ENCODE measurements at regions not wholly inside any gene's neighbourhood (a gene's known extent, or its start where the extent isn't known, plus 50 kb on each side); places are given as distances from the start of the nearest gene placed in this dataset.

- H3K27me3 ChIP-seq (ENCODE audit: low read depth, low read length): no peaks in the 10 kb centered on the region
- no peaks in the 10 kb centered on the region for H4K20me1 ChIP-seq (ENCODE audit: insufficient read depth, low read length)
- no peaks in the 10 kb centered on the region for H3K4me1 ChIP-seq (ENCODE audit: low read length)
- H3K79me2 ChIP-seq (ENCODE audit: low read length): no peaks in the 10 kb centered on the region
- no peaks in the 10 kb centered on the region for H3K36me3 ChIP-seq (replicated peaks; ENCODE audit: low read depth, low read length)
- TF ChIP-seq EZH2phosphoT487 (IDR thresholded peaks at IDR 0.05; ENCODE audit: low read depth): no peak
- TF ChIP-seq CTCF (IDR thresholded peaks at IDR 0.05; ENCODE audit: low read depth, low read length): no peak
- no peak overlapping the region for H3K27ac ChIP-seq (ENCODE audit: low read length)
- no peak overlapping the region for H2AFZ ChIP-seq (ENCODE audit: low read depth, low read length)
- no peak overlapping the region for H3K4me2 ChIP-seq (ENCODE audit: low read length)
- H3K9me3 ChIP-seq (ENCODE audit: insufficient read depth, low read length): no peaks in the 10 kb centered on the region
- H3K9ac ChIP-seq (ENCODE audit: low read length): no peak overlapping the region
- H3K4me3 ChIP-seq (ENCODE audit: low read length): no peak overlapping the region
Observed at GRCh38 chr4:11739992-11740391, 311.3 kb upstream of the HS3ST1 start.

GRCh38 chr4:11736978-11737377, 308.3 kb upstream of the HS3ST1 start:
- TF ChIP-seq CTCF (IDR thresholded peaks at IDR 0.05; ENCODE audit: low read depth, low read length) (no peak), EZH2phosphoT487 (IDR thresholded peaks at IDR 0.05; ENCODE audit: low read depth) (no peak)
- H2AFZ ChIP-seq (ENCODE audit: low read depth, low read length): no peak overlapping the region
- H3K4me2 ChIP-seq (ENCODE audit: low read length): no peak overlapping the region
- H3K27ac ChIP-seq (ENCODE audit: low read length): no peak overlapping the region
- H4K20me1 ChIP-seq (ENCODE audit: insufficient read depth, low read length): no peaks in the 10 kb centered on the region
- H3K4me3 ChIP-seq (ENCODE audit: low read length): no peak overlapping the region
- no peaks in the 10 kb centered on the region for H3K9me3 ChIP-seq (ENCODE audit: insufficient read depth, low read length)
- no peaks in the 10 kb centered on the region for H3K4me1 ChIP-seq (ENCODE audit: low read length)
- H3K36me3 ChIP-seq (replicated peaks; ENCODE audit: low read depth, low read length): no peaks in the 10 kb centered on the region
- H3K27me3 ChIP-seq (ENCODE audit: low read depth, low read length): no peaks in the 10 kb centered on the region
- no peaks in the 10 kb centered on the region for H3K79me2 ChIP-seq (ENCODE audit: low read length)
- H3K9ac ChIP-seq (ENCODE audit: low read length): no peak overlapping the region

- Histone ChIP-seq H3K27ac (ENCODE audit: low read length) (no peak overlapping the region), H3K9me3 (ENCODE audit: insufficient read depth, low read length) (no peaks in the 10 kb centered on the region), H3K27me3 (ENCODE audit: low read depth, low read length) (no peaks in the 10 kb centered on the region), H3K4me3 (ENCODE audit: low read length) (no peak overlapping the region), H3K36me3 (replicated peaks; ENCODE audit: low read depth, low read length) (no peaks in the 10 kb centered on the region), H4K20me1 (ENCODE audit: insufficient read depth, low read length) (no peaks in the 10 kb centered on the region), H2AFZ (ENCODE audit: low read depth, low read length) (no peak overlapping the region), H3K4me1 (ENCODE audit: low read length) (no peaks in the 10 kb centered on the region), H3K4me2 (ENCODE audit: low read length) (no peak overlapping the region), H3K9ac (ENCODE audit: low read length) (no peak overlapping the region), H3K79me2 (ENCODE audit: low read length) (no peaks in the 10 kb centered on the region)
- TF ChIP-seq CTCF (IDR thresholded peaks at IDR 0.05; ENCODE audit: low read depth, low read length): no peak
- TF ChIP-seq EZH2phosphoT487 (IDR thresholded peaks at IDR 0.05; ENCODE audit: low read depth): no peak
Observed at GRCh38 chr4:11735651-11736050, 307.0 kb upstream of the HS3ST1 start.

GRCh38 chr4:11732155-11732554, 303.5 kb upstream of the HS3ST1 start:
- no peak overlapping the region for H3K27ac ChIP-seq (ENCODE audit: low read length)
- H3K9me3 ChIP-seq (ENCODE audit: insufficient read depth, low read length): no peaks in the 10 kb centered on the region
- no peak overlapping the region for H2AFZ ChIP-seq (ENCODE audit: low read depth, low read length)
- TF ChIP-seq EZH2phosphoT487 (IDR thresholded peaks at IDR 0.05; ENCODE audit: low read depth): no peak
- TF ChIP-seq CTCF (IDR thresholded peaks at IDR 0.05; ENCODE audit: low read depth, low read length): no peak
- no peak overlapping the region for H3K9ac ChIP-seq (ENCODE audit: low read length)
- no peaks in the 10 kb centered on the region for H4K20me1 ChIP-seq (ENCODE audit: insufficient read depth, low read length)
- H3K4me2 ChIP-seq (ENCODE audit: low read length): no peak overlapping the region
- H3K36me3 ChIP-seq (replicated peaks; ENCODE audit: low read depth, low read length): no peaks in the 10 kb centered on the region
- no peak overlapping the region for H3K4me3 ChIP-seq (ENCODE audit: low read length)
- no peaks in the 10 kb centered on the region for H3K27me3 ChIP-seq (ENCODE audit: low read depth, low read length)
- no peaks in the 10 kb centered on the region for H3K79me2 ChIP-seq (ENCODE audit: low read length)
- no peaks in the 10 kb centered on the region for H3K4me1 ChIP-seq (ENCODE audit: low read length)
